Hepatocyte (in vitro differentiated cells): ENCODE measurements at regions not wholly inside any gene's neighbourhood (a gene's known extent, or its start where the extent isn't known, plus 50 kb on each side); places are given as distances from the start of the nearest gene placed in this dataset.
"Not testable (repeated sequence)": the region's sequence is repeated elsewhere in the genome, so short reads cannot be mapped to it uniquely, and the experiment has no call there.

Source experiments
- DNase-seq: peaks from one replicate; pipeline ENCODE4 v3.0.0-alpha.2; 2016; ENCODE audit warnings: low spot score
- H2AFZ ChIP-seq: fragments of 200-600 bp; sonication (generic); 2 replicates; pipeline ENCODE4 v1.6.0; 2016; ENCODE audit warnings: antibody characterized with exemption, mild to moderate bottlenecking
- H3K27ac ChIP-seq: fragments of 200-600 bp; sonication (generic); 2 replicates; pipeline ENCODE4 v1.5.1; 2016; ENCODE audit warnings: mild to moderate bottlenecking
- H3K27me3 ChIP-seq: fragments of 200-600 bp; sonication (generic); 2 replicates; pipeline ENCODE4 v1.6.1; 2016
- H3K36me3 ChIP-seq: fragments of 200-600 bp; sonication (generic); replicated peaks from 2 replicates; pipeline ENCODE4 v1.5.1; 2016; ENCODE audit warnings: low read depth; ENCODE audit not compliant: insufficient read depth
- H3K4me1 ChIP-seq: fragments of 200-600 bp; sonication (generic); 2 replicates; pipeline ENCODE4 v1.5.1; 2016; ENCODE audit warnings: mild to moderate bottlenecking, moderate library complexity; ENCODE audit not compliant: insufficient read depth
- H3K4me2 ChIP-seq: fragments of 200-600 bp; sonication (generic); 2 replicates; pipeline ENCODE4 v1.6.0; 2016
- H3K4me3 ChIP-seq: fragments of 200-600 bp; sonication (generic); 2 replicates; pipeline ENCODE4 v1.5.1; 2016; ENCODE audit warnings: mild to moderate bottlenecking
- H3K79me2 ChIP-seq: fragments of 200-600 bp; sonication (generic); 2 replicates; pipeline ENCODE4 v1.6.0; 2017; ENCODE audit warnings: mild to moderate bottlenecking
- H3K9me2 ChIP-seq: fragments of 200-600 bp; sonication (generic); replicated peaks from 2 replicates; pipeline ENCODE4 v1.6.0; 2017; ENCODE audit warnings: mild to moderate bottlenecking; ENCODE audit not compliant: insufficient read depth
- H3K9me3 ChIP-seq: fragments of 200-600 bp; sonication (generic); 2 replicates; pipeline ENCODE4 v1.5.1; 2016; ENCODE audit warnings: low read depth, mild to moderate bottlenecking
- H4K20me1 ChIP-seq: fragments of 200-600 bp; sonication (generic); 2 replicates; pipeline ENCODE4 v1.6.0; 2016; ENCODE audit warnings: mild to moderate bottlenecking; ENCODE audit not compliant: insufficient read depth, poor library complexity, severe bottlenecking
- EZH2 ChIP-seq: fragments of 200-600 bp; sonication (generic); IDR thresholded peaks from 2 replicates; pipeline ENCODE4 v1.6.1; 2016; ENCODE audit warnings: antibody characterized with exemption, mild to moderate bottlenecking, borderline replicate concordance
- EZH2phosphoT487 ChIP-seq: fragments of 200-600 bp; sonication (generic); IDR thresholded peaks from one replicate; pipeline ENCODE4 v1.6.1; 2018; ENCODE audit warnings: antibody characterized with exemption, mild to moderate bottlenecking, low read depth, moderate library complexity; ENCODE audit not compliant: unreplicated experiment, severe bottlenecking
- WGBS: methylation state at CpG from one replicate; pipeline ENCODE4 v1.1.6; 2016; ENCODE audit warnings: low lambda C conversion rate; ENCODE audit errors: missing lambda C conversion rate; 5-methylcytosine and 5-hydroxymethylcytosine counted together
- TF ChIP-seq, protein P1 (sequence below): fragments of 200-600 bp; sonication (generic); IDR thresholded peaks from 2 replicates; pipeline ENCODE4 v1.5.1; 2016; ENCODE audit warnings: antibody characterized with exemption, mild to moderate bottlenecking; ENCODE audit not compliant: poor library complexity

- H3K27ac ChIP-seq: peak overlapping the region; percentile 70
These were observed 880.1 kb downstream of the PDCD6IP start for GRCh38 chr3:34678575-34678974.

DNA sequence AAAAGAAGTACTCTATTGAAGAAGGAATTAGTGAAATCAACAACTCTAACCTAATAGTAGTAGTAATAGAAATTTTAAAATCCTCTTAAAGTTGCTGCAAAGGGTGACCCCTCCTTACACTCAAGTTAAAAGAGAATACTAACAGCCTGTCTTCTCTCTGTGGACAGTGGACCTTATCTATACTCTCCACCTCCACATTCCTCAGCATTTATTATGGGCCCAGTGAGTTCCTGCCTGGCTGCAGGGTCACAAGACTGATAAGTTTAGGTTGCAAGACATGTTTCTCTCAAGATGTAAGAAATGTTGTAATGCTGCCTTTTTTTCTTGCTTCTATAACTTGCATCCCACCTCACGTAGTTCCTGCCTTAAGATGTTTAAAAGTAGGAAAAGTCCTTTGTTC, 880.6 kb downstream of the PDCD6IP start:
- H3K9me3 ChIP-seq, H4K20me1 ChIP-seq, H3K4me3 ChIP-seq, H2AFZ ChIP-seq, H3K27me3 ChIP-seq, H3K36me3 ChIP-seq, H3K79me2 ChIP-seq, H3K9me2 ChIP-seq: not testable (repeated sequence)
- Histone ChIP-seq H3K27ac (peak overlapping the region; percentile 83), H3K4me1 (peaks cover 17% of the 10 kb centered on the region), H3K4me2 (peak overlapping the region; percentile 17)
- 68% methylated on average over 1 of the region's 1 CpG for WGBS
- DNase-seq: peak; percentile 23

More at GRCh38 chr3:34678575-34678974, 880.1 kb downstream of the PDCD6IP start:
- Histone ChIP-seq H3K36me3 (no peaks in the 10 kb centered on the region), H3K9me2 (no peaks in the 10 kb centered on the region), H3K27me3 (no peaks in the 10 kb centered on the region), H3K4me1 (peaks cover 17% of the 10 kb centered on the region), H3K4me3 (no peak overlapping the region), H2AFZ (no peak overlapping the region), H3K9me3 (no peaks in the 10 kb centered on the region), H4K20me1 (no peaks in the 10 kb centered on the region), H3K79me2 (no peaks in the 10 kb centered on the region), H3K4me2 (peak overlapping the region; percentile 17)
- no peak for DNase-seq
- TF ChIP-seq EZH2phosphoT487: no peak
- no peak for TF ChIP-seq EZH2
- TF ChIP-seq, protein P1, sequence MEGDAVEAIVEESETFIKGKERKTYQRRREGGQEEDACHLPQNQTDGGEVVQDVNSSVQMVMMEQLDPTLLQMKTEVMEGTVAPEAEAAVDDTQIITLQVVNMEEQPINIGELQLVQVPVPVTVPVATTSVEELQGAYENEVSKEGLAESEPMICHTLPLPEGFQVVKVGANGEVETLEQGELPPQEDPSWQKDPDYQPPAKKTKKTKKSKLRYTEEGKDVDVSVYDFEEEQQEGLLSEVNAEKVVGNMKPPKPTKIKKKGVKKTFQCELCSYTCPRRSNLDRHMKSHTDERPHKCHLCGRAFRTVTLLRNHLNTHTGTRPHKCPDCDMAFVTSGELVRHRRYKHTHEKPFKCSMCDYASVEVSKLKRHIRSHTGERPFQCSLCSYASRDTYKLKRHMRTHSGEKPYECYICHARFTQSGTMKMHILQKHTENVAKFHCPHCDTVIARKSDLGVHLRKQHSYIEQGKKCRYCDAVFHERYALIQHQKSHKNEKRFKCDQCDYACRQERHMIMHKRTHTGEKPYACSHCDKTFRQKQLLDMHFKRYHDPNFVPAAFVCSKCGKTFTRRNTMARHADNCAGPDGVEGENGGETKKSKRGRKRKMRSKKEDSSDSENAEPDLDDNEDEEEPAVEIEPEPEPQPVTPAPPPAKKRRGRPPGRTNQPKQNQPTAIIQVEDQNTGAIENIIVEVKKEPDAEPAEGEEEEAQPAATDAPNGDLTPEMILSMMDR: no peak

GRCh38 chr3:34683851-34684250, 885.4 kb downstream of the PDCD6IP start:
- Histone ChIP-seq H3K27ac (no peak overlapping the region), H3K9me3 (no peaks in the 10 kb centered on the region), H2AFZ (no peak overlapping the region), H3K27me3 (no peaks in the 10 kb centered on the region), H4K20me1 (no peaks in the 10 kb centered on the region), H3K4me3 (no peak overlapping the region), H3K79me2 (no peaks in the 10 kb centered on the region), H3K9me2 (no peaks in the 10 kb centered on the region), H3K4me2 (no peak overlapping the region), H3K4me1 (peaks cover 9% of the 10 kb centered on the region), H3K36me3 (no peaks in the 10 kb centered on the region)
- WGBS: 30% methylated on average over 4 of the region's 4 CpGs
- TF ChIP-seq EZH2phosphoT487: no peak
- TF ChIP-seq, protein P1: peak; percentile 75
- DNase-seq: peak; percentile 82

GRCh38 chr3:34686541-34686940, 888.1 kb downstream of the PDCD6IP start:
- no peak for TF ChIP-seq EZH2
- TF ChIP-seq, protein P1: no peak
- no peak for TF ChIP-seq EZH2phosphoT487
- Histone ChIP-seq H3K36me3 (no peaks in the 10 kb centered on the region), H3K27ac (peak overlapping the region; percentile 28), H3K9me3 (no peaks in the 10 kb centered on the region), H3K27me3 (no peaks in the 10 kb centered on the region), H2AFZ (no peak overlapping the region), H4K20me1 (no peaks in the 10 kb centered on the region), H3K4me2 (no peak overlapping the region), H3K79me2 (no peaks in the 10 kb centered on the region), H3K4me1 (no peaks in the 10 kb centered on the region), H3K4me3 (no peak overlapping the region), H3K9me2 (no peaks in the 10 kb centered on the region)
- DNase-seq: no peak
- 70% methylated on average over 1 of the region's 1 CpG for WGBS
